Ishikawa (cell line): ENCODE measurements at regions not wholly inside any gene's neighbourhood (a gene's known extent, or its start where the extent isn't known, plus 50 kb on each side); places are given as distances from the start of the nearest gene placed in this dataset.

Source experiments
- CEBPB ChIP-seq: IDR thresholded peaks from 2 replicates; pipeline ENCODE4 v1.6.1; 2012
- CREB1 ChIP-seq: IDR thresholded peaks from 2 replicates; pipeline ENCODE4 v1.6.1; 2012; ENCODE audit warnings: low read depth
- EGR1 ChIP-seq: IDR thresholded peaks from 2 replicates; pipeline ENCODE4 v1.6.1; 2012
- EP300 ChIP-seq: IDR thresholded peaks from 2 replicates; pipeline ENCODE4 v1.6.1; 2012; ENCODE audit warnings: borderline replicate concordance
- FOXM1 ChIP-seq: IDR thresholded peaks from 2 replicates; pipeline ENCODE4 v1.6.1; 2012; ENCODE audit warnings: low read depth, borderline replicate concordance
- MAX ChIP-seq: IDR thresholded peaks from 2 replicates; pipeline ENCODE4 v1.6.1; 2012
- NFIC ChIP-seq: IDR thresholded peaks from 2 replicates; pipeline ENCODE4 v1.6.1; 2012
- RAD21 ChIP-seq: IDR thresholded peaks from 2 replicates; pipeline ENCODE4 v1.6.1; 2012; ENCODE audit warnings: low read depth
- REST ChIP-seq: IDR thresholded peaks from 2 replicates; pipeline ENCODE4 v1.6.1; 2012; ENCODE audit warnings: low read depth, mild to moderate bottlenecking
- TAF1 ChIP-seq: IDR thresholded peaks from 2 replicates; pipeline ENCODE4 v1.6.1; 2012; ENCODE audit warnings: low read depth, mild to moderate bottlenecking
- TCF12 ChIP-seq: IDR thresholded peaks from 2 replicates; pipeline ENCODE4 v1.6.1; 2012; ENCODE audit warnings: low read depth
- TEAD4 ChIP-seq: IDR thresholded peaks from 2 replicates; pipeline ENCODE4 v1.6.1; 2012
- USF1 ChIP-seq: IDR thresholded peaks from 2 replicates; pipeline ENCODE4 v1.6.1; 2012
- YY1 ChIP-seq: IDR thresholded peaks from 2 replicates; pipeline ENCODE4 v1.6.1; 2012; ENCODE audit warnings: low read depth
- ZBTB7A ChIP-seq: IDR thresholded peaks from 2 replicates; pipeline ENCODE4 v1.6.1; 2012; ENCODE audit warnings: low read depth

GRCh38 chr6:14228571-14228970, 111.0 kb downstream of the CD83 start:
- TF ChIP-seq EP300 = no peak
- no peak for TF ChIP-seq TEAD4
- TF ChIP-seq CEBPB = no peak
- TF ChIP-seq CREB1 = no peak
- TF ChIP-seq ZBTB7A = no peak
- no peak for TF ChIP-seq NFIC
- TF ChIP-seq REST = no peak
- TF ChIP-seq USF1 = no peak
- TF ChIP-seq FOXM1 = no peak
- no peak for TF ChIP-seq TCF12
- no peak for TF ChIP-seq YY1
- TF ChIP-seq MAX = no peak
- no peak for TF ChIP-seq EGR1
- no peak for TF ChIP-seq RAD21
- TF ChIP-seq TAF1 = no peak

- TF ChIP-seq EP300 = no peak
- TF ChIP-seq TEAD4 = no peak
- no peak for TF ChIP-seq USF1
- TF ChIP-seq YY1 = no peak
- TF ChIP-seq TCF12 = no peak
- TF ChIP-seq CEBPB = no peak
- no peak for TF ChIP-seq NFIC
These were observed 113.5 kb downstream of the CD83 start for GRCh38 chr6:14231071-14231483.

GRCh38 chr6:14231501-14232280, 114.1 kb downstream of the CD83 start:
- no peak for TF ChIP-seq REST
- TF ChIP-seq MAX = no peak
- no peak for TF ChIP-seq NFIC
- no peak for TF ChIP-seq YY1
- no peak for TF ChIP-seq RAD21
- TF ChIP-seq EP300 = no peak
- no peak for TF ChIP-seq CREB1
- no peak for TF ChIP-seq FOXM1

- TF ChIP-seq FOXM1 (no peak), CEBPB (no peak), EP300 (no peak), ZBTB7A (no peak), USF1 (no peak)
These were observed 115.3 kb downstream of the CD83 start for GRCh38 chr6:14232889-14233288.

- TF ChIP-seq USF1 = no peak
- no peak for TF ChIP-seq CREB1
- TF ChIP-seq TEAD4 = no peak
- no peak for TF ChIP-seq EP300
- no peak for TF ChIP-seq ZBTB7A
- TF ChIP-seq FOXM1 = no peak
- TF ChIP-seq CEBPB = no peak
- no peak for TF ChIP-seq TAF1
- no peak for TF ChIP-seq RAD21
- TF ChIP-seq REST = no peak
- no peak for TF ChIP-seq MAX
- TF ChIP-seq YY1 = no peak
- no peak for TF ChIP-seq NFIC
- TF ChIP-seq TCF12 = no peak
- TF ChIP-seq EGR1 = no peak
These were observed 118.2 kb downstream of the CD83 start for GRCh38 chr6:14235653-14236356.
